Inferior parietal cortex (tissue), 1 donor: ENCODE measurements at regions not wholly inside any gene's neighbourhood (a gene's known extent, or its start where the extent isn't known, plus 50 kb on each side); places are given as distances from the start of the nearest gene placed in this dataset.
A peak's percentile ranks its signal among the peaks of the same experiment; 100 is the strongest.
"Not testable (repeated sequence)": the region's sequence is repeated elsewhere in the genome, so short reads cannot be mapped to it uniquely, and the experiment has no call there.

Experiments used
- DNase-seq: peaks from one replicate; pipeline ENCODE4 v3.0.0-alpha.2; 2016; ENCODE audit errors: extremely low spot score

GRCh38 chr12:86950444-86950843, 694.3 kb upstream of the MGAT4C start:
- DNase-seq, result no peak

- DNase-seq, result no peak
Measured at GRCh38 chr12:86950043-86950442, 693.9 kb upstream of the MGAT4C start.

- no peak for DNase-seq
Measured at GRCh38 chr12:86948851-86949250, 692.7 kb upstream of the MGAT4C start.

GRCh38 chr12:86945685-86946196, 689.5 kb upstream of the MGAT4C start:
- no peak for DNase-seq

- not testable (repeated sequence) for DNase-seq
Measured at GRCh38 chr12:86944197-86944819, 688.1 kb upstream of the MGAT4C start.

DNA sequence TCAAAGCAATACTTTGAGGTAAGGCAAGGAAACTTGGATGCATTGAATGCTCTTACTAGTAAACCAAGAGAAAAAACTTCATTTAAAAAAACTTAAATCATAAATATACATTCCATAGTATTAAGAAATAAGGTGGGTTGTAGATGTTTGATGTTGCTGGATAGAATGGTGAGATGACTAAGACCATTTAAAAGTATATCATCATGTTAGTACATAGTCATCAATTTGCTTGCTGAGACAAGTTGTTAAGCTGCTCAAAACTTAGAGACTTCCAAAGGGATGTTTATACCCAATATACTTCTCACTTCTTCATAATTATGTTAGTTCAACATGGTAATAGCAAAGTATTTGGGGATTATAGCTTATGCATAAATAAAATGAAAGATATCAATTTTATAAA, 675.5 kb upstream of the MGAT4C start:
- DNase-seq, result no peak

- DNase-seq, result no peak
Measured at GRCh38 chr12:86929962-86930361, 673.8 kb upstream of the MGAT4C start.

- DNase-seq, result no peak
Measured at GRCh38 chr12:86917121-86917520, 660.9 kb upstream of the MGAT4C start.

DNA sequence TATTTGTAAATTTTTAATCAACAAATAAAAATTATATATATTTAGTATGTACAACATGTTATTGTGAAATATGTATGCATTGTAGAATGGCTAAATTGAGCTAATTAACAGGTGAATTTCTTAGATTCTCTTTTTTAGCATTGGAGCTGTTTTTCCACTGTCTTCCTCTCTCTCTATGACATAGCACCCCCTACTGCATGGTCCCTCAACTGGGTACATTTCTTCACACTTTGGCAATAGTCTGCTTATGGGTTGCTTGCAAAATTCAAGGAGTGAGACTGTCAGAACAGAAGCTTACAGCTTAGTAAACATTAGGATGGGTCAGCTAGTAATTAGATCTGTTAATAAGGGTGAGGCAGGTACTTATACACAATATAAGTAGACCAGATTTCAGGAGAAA, 658.5 kb upstream of the MGAT4C start:
- no peak for DNase-seq

- no peak for DNase-seq
Measured at GRCh38 chr12:86911973-86912372, 655.8 kb upstream of the MGAT4C start.

DNA sequence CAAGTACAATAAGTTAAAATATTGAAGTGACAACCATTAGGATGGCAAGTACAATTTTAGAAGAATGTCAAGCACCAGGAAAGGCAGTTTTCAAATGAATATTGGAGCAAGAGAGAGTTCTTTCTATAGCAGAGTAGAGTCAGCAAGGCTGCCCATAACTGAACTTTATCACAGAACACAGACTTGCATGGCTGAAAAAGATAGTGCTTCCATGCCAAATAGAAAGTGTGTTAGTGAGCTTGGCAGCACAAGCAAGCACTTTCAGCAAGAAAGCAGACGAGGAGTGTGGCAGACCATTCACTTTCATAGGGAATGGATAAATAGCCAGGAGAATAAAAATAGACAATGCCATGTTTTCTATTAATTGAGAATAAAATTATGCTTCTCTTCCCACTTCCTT, 647.0 kb upstream of the MGAT4C start:
- no peak for DNase-seq

GRCh38 chr12:86860776-86861175, 604.6 kb upstream of the MGAT4C start:
- DNase-seq, result peak; percentile 23

- DNase-seq, result no peak
Measured at GRCh38 chr12:86852451-86852850, 596.3 kb upstream of the MGAT4C start.

DNA sequence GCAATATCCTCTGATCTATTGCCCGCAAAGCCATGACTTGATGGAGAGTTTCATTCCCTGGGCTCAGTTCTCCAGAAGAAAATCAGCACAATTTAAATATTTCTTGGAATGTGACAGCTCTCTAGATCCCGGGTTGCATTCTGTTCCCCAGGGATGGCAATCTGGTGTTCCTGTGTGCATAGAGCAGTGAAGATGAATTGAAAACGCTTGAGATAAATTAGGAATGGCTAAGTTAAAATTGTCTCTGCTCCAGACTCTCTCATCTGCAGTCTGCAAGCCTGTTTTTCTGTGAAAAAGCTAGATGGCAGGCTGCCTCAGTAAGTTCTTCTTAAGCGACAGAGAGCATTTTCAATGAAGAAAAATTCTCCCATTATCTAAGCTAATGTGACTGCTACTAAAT, 582.5 kb upstream of the MGAT4C start:
- DNase-seq, result peak; percentile 68

- no peak for DNase-seq
Measured at GRCh38 chr12:86838260-86838659, 582.1 kb upstream of the MGAT4C start.

DNA sequence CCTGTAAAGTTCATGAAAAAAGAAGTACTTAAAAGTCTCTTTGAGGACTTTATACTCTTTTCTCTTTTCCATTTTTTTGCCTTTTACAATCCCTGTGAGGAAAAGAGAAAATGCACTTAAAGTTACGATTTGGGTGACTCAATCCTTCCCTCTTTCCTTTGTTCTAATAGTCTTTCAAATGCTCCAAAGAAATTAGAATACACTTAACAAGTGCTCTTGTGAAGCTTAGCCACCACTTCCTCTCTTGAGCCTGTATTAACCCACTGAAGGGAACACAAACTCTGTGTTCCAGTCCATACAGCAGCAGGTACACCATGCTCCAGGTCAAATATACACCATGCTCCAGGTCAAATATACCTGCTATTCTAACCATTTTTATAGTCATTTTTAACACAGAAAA, 581.1 kb upstream of the MGAT4C start:
- no peak for DNase-seq

DNA sequence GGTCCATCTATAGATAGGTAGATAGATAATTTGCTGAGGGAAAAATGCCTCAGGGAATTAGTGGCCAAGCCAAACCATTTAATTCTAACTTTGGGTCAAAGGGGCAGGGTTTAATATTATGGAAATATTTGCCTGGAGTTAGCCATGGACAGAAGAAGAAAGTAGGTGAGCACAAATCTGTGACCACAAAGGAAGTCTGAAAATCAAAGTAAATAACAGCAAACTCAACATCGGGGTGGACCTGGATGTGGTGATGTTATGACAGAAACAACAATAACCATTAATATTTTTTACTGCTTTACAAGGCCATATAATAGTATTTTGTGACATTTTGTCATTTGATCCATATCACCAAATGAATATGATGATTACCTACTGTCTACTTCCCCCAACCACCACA, 578.0 kb upstream of the MGAT4C start:
- no peak for DNase-seq

- DNase-seq, result no peak
Measured at GRCh38 chr12:86827409-86827808, 571.2 kb upstream of the MGAT4C start.

DNA sequence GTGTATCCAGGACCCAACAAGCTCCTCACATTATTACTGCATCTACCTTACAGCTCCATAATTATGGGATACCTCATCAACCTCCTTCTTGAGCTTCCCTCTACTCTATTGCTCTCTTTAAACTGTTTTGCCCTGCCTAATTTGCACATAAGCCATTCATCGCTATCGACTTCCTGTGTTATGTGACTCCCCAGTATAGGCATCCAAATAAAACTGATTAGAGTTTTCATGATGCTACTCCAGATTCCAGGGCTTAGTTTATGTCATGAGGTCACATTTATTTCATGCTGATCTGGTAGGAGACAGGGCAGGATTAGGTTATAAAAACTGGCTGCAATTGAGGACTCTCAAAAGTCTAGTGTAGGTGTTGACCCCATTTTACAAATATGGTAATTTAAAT, 569.9 kb upstream of the MGAT4C start:
- no peak for DNase-seq

GRCh38 chr12:86801439-86801838, 545.2 kb upstream of the MGAT4C start:
- no peak for DNase-seq

DNA sequence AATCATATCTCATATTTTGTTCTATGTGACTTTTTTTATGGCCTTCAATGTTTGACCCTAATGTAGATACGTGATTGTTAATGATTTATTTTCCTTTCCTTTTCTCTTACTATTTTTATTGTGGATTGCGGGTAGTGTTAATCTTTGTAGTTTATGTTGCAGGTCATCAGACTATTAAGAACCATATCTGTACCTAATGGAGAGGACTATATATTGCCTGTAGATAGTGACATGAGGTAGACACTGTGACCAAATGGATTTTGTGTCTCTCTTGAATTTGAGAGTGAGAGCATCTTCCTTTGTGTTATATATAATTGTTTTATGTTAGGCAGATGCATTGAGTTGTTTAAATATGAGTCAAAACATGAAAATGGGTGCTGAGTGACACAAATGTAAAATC, 543.4 kb upstream of the MGAT4C start:
- DNase-seq, result no peak

- DNase-seq, result no peak
Measured at GRCh38 chr12:86796550-86796949, 540.4 kb upstream of the MGAT4C start.

DNA sequence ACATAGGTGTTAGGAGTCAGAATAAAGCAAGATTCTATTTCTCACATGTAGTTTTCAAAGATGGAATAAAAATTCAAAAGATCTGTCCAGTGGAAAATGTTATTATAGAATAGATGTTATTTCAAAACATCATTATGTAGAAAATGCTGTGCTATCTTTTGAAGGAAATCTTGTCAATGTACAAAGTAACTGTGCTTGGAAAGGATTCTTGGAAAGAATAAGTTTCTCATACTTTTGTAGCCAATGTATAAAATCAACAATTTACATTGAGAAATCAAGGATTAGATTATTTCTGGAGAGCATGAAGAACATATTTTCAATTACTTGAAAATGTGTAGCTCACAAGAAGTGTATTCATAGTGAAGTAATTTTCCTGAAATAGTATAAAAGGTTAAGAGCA, 532.5 kb upstream of the MGAT4C start:
- no peak for DNase-seq

GRCh38 chr12:86787419-86787818, 531.2 kb upstream of the MGAT4C start:
- no peak for DNase-seq
